GM23338 (cell line): ENCODE measurements at regions not wholly inside any gene's neighbourhood (a gene's known extent, or its start where the extent isn't known, plus 50 kb on each side); places are given as distances from the start of the nearest gene placed in this dataset.

Source experiments
- ATAC-seq: fragments of 200-7000 bp; cut with Tn5 transposase; 3 replicates; pipeline ENCODE4 v1.9.1; 2020
- DNase-seq: peaks from one replicate; pipeline ENCODE4 v3.0.0-alpha.2; 2015; ENCODE audit warnings: low spot score
- H2AFZ ChIP-seq: fragments of 200-600 bp; sonication (generic); 2 replicates; pipeline ENCODE4 v1.8.0; 2016; ENCODE audit warnings: antibody characterized with exemption, mild to moderate bottlenecking, moderate library complexity
- H3F3A ChIP-seq: fragments of 200-600 bp; sonication (generic); replicated peaks from 2 replicates; pipeline ENCODE4 v1.8.0; 2017; ENCODE audit warnings: antibody characterized with exemption, mixed run types, low read depth
- H3K27ac ChIP-seq: fragments of 200-600 bp; sonication (generic); 2 replicates; pipeline ENCODE4 v1.6.1; 2016; ENCODE audit warnings: low read depth
- H3K27me3 ChIP-seq: fragments of 200-600 bp; sonication (generic); 2 replicates; pipeline ENCODE4 v1.8.0; 2016; ENCODE audit warnings: mild to moderate bottlenecking, mixed run types, moderate library complexity; ENCODE audit not compliant: insufficient read depth
- H3K36me3 ChIP-seq: fragments of 200-600 bp; sonication (generic); 2 replicates; pipeline ENCODE4 v1.8.0; 2016; ENCODE audit warnings: mild to moderate bottlenecking; ENCODE audit not compliant: insufficient read depth
- H3K4me1 ChIP-seq: fragments of 200-600 bp; sonication (generic); 2 replicates; pipeline ENCODE4 v1.8.0; 2016; ENCODE audit warnings: mild to moderate bottlenecking, moderate library complexity; ENCODE audit not compliant: insufficient read depth
- H3K4me2 ChIP-seq: fragments of 200-600 bp; sonication (generic); 2 replicates; pipeline ENCODE4 v1.7.1; 2017; ENCODE audit warnings: mixed run types
- H3K4me3 ChIP-seq: fragments of 200-600 bp; sonication (generic); 2 replicates; pipeline ENCODE4 v1.6.1; 2016; ENCODE audit warnings: mixed run types
- H3K79me2 ChIP-seq: fragments of 200-600 bp; sonication (generic); replicated peaks from 2 replicates; pipeline ENCODE4 v1.8.0; 2017; ENCODE audit warnings: mild to moderate bottlenecking; ENCODE audit not compliant: insufficient read depth
- H3K9me2 ChIP-seq: fragments of 200-600 bp; sonication (generic); 2 replicates; pipeline ENCODE4 v1.8.0; 2017; ENCODE audit not compliant: insufficient read depth
- H4K20me1 ChIP-seq: fragments of 200-600 bp; sonication (generic); replicated peaks from 2 replicates; pipeline ENCODE4 v1.8.0; 2017; ENCODE audit warnings: mild to moderate bottlenecking; ENCODE audit not compliant: insufficient read depth
- H3K27ac Mint-ChIP-seq: 2 replicates; pipeline ENCODE4 v1.8.0; 2020; ENCODE audit warnings: inconsistent platforms, mild to moderate bottlenecking, moderate library complexity, mixed read lengths
- H3K27me3 Mint-ChIP-seq: 3 replicates; pipeline ENCODE4 v1.8.0; 2022; ENCODE audit warnings: low read depth, mild to moderate bottlenecking, moderate library complexity, mixed read lengths, inconsistent platforms; ENCODE audit not compliant: insufficient read depth, poor library complexity
- H3K36me3 Mint-ChIP-seq: 3 replicates; pipeline ENCODE4 v1.8.0; 2021; ENCODE audit warnings: low read depth, mild to moderate bottlenecking, inconsistent platforms, moderate library complexity, mixed read lengths
- H3K4me1 Mint-ChIP-seq: 3 replicates; pipeline ENCODE4 v1.8.0; 2020; ENCODE audit warnings: mild to moderate bottlenecking, inconsistent platforms, mixed read lengths
- H3K4me3 Mint-ChIP-seq: 3 replicates; pipeline ENCODE4 v1.8.0; 2021; ENCODE audit warnings: moderate library complexity, mild to moderate bottlenecking, inconsistent platforms, mixed read lengths
- H3K9me3 Mint-ChIP-seq: 3 replicates; pipeline ENCODE4 v1.8.0; 2020; ENCODE audit warnings: moderate library complexity, mild to moderate bottlenecking, inconsistent platforms, mixed read lengths
- CREB1 ChIP-seq: fragments of 250-450 bp; sonication (Bioruptor Pico); IDR thresholded peaks from 2 replicates; pipeline ENCODE4 v1.5.0; 2020; ENCODE audit warnings: low read depth, mild to moderate bottlenecking, moderate library complexity
- EZH2phosphoT487 ChIP-seq: fragments of 200-600 bp; sonication (generic); IDR thresholded peaks from one replicate; pipeline ENCODE4 v1.8.1; 2018; ENCODE audit warnings: antibody characterized with exemption; ENCODE audit not compliant: unreplicated experiment
- JUNB ChIP-seq: IDR thresholded peaks from one replicate; pipeline ENCODE4 v1.6.1; 2016; ENCODE audit warnings: antibody characterized with exemption; ENCODE audit not compliant: unreplicated experiment
- NANOG ChIP-seq: IDR thresholded peaks from 2 replicates; pipeline ENCODE4 v1.6.1; 2016; ENCODE audit warnings: antibody characterized with exemption, borderline replicate concordance
- POLR2AphosphoS5 ChIP-seq: IDR thresholded peaks from 2 replicates; pipeline ENCODE4 v1.6.1; 2016; ENCODE audit warnings: antibody characterized with exemption, low read depth
- STAT1 ChIP-seq: IDR thresholded peaks from one replicate; pipeline ENCODE4 v1.6.1; 2016; ENCODE audit warnings: antibody characterized with exemption; ENCODE audit not compliant: unreplicated experiment
- ZNF114 ChIP-seq: fragments of 250-450 bp; sonication (Bioruptor Pico); IDR thresholded peaks from 2 replicates; pipeline ENCODE4 v1.5.0; 2020; ENCODE audit warnings: mild to moderate bottlenecking, moderate library complexity
- TF ChIP-seq, protein P1 (sequence below), 2 experiments: fragments of 200-600 bp in 1 of 2; sonication (generic) in 1 of 2; conservative IDR thresholded peaks; 2 replicates each; pipeline versions ENCODE4 v1.5.1 to v1.6.1; 2016 to 2017; ENCODE audit warnings: antibody characterized with exemption in 2 of 2, low read depth in 2 of 2, mild to moderate bottlenecking in 2 of 2, moderate library complexity in 1 of 2
- TF ChIP-seq, protein P2 (sequence below): IDR thresholded peaks from 2 replicates; pipeline ENCODE4 v1.6.1; 2016; ENCODE audit warnings: antibody characterized with exemption
- TF ChIP-seq, protein P3 (sequence below): fragments of 250-450 bp; sonication (Bioruptor Pico); IDR thresholded peaks from 2 replicates; pipeline ENCODE4 v1.5.0; 2020; ENCODE audit warnings: mild to moderate bottlenecking, moderate library complexity
- TF ChIP-seq, protein P4 (sequence below): IDR thresholded peaks from one replicate; pipeline ENCODE4 v1.6.1; 2018; ENCODE audit warnings: antibody characterized with exemption; ENCODE audit not compliant: unreplicated experiment

DNA sequence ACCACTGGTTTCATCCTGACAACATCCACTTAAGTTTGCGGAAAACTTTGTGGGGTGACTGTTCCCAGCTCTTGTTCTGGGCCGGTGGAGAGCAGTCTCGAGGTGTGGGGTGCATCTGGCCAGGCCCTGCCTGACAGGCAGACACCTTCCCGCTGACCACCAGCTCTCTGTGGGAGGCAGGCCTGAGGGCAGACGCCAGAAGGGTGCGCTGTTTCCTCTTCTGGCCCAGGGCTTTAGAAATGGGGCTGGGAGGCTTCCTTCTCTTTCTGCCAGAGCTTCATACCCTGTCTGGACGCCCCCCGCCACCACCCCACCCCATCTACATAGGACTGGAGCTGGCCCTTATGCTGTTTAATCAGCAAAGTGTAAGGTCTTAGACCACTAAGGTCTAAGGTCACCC is 263.8 kb downstream of the LOXHD1 start:
- H3F3A ChIP-seq, result no peaks in the 10 kb centered on the region
- H3K9me2 ChIP-seq, result no peaks in the 10 kb centered on the region
- TF ChIP-seq, protein P1, sequence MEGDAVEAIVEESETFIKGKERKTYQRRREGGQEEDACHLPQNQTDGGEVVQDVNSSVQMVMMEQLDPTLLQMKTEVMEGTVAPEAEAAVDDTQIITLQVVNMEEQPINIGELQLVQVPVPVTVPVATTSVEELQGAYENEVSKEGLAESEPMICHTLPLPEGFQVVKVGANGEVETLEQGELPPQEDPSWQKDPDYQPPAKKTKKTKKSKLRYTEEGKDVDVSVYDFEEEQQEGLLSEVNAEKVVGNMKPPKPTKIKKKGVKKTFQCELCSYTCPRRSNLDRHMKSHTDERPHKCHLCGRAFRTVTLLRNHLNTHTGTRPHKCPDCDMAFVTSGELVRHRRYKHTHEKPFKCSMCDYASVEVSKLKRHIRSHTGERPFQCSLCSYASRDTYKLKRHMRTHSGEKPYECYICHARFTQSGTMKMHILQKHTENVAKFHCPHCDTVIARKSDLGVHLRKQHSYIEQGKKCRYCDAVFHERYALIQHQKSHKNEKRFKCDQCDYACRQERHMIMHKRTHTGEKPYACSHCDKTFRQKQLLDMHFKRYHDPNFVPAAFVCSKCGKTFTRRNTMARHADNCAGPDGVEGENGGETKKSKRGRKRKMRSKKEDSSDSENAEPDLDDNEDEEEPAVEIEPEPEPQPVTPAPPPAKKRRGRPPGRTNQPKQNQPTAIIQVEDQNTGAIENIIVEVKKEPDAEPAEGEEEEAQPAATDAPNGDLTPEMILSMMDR (conservative IDR thresholded peaks at IDR 0.05; ENCODE audit: low read depth in 2 of 2), result peak; percentile 65 to 89
- TF ChIP-seq ZNF114 (CRISPR knock-in tag), result no peak
- Mint-ChIP-seq H3K27ac (no peak overlapping the region), H3K36me3 (no peaks in the 10 kb centered on the region), H3K9me3 (no peaks in the 10 kb centered on the region), H3K4me3 (no peak overlapping the region), H3K27me3 (no peaks in the 10 kb centered on the region), H3K4me1 (no peaks in the 10 kb centered on the region)
- 0 out of 2 replicates have a peak, but pooled peaks cover 5% of the 10 kb centered on the region for H4K20me1 ChIP-seq
- H3K79me2 ChIP-seq, result no peaks in the 10 kb centered on the region
- ATAC-seq (peak; percentile 97), DNase-seq (peak; percentile 81)
- H3K4me2 ChIP-seq, result no peak overlapping the region
- no peaks in the 10 kb centered on the region for H3K27me3 ChIP-seq
- no peak overlapping the region for H3K27ac ChIP-seq
- H2AFZ ChIP-seq, result no peak overlapping the region
- H3K4me3 ChIP-seq, result no peak overlapping the region
- no peaks in the 10 kb centered on the region for H3K36me3 ChIP-seq
- H3K4me1 ChIP-seq, result no peaks in the 10 kb centered on the region

DNA sequence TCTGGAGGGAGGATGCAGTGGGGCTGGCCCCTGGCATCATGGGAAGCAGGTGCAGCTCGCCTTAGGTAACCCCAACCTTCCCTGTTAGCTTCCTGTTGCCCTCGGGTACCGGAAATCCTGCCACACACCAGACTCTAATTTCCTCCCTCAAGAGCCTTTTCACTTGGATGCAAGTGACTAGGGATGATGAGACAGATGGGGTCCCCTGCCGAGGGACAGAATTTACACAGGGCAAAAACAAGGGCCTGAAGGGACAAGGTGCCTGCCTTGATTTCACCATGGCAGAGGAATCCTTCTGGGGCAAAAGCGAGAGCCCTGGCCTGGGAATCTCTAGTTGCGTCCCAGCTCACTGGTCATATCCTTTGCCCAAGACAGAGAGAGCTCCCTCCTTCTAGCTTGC is 263.1 kb downstream of the LOXHD1 start:
- Mint-ChIP-seq H3K27ac (no peak overlapping the region), H3K9me3 (no peaks in the 10 kb centered on the region), H3K36me3 (no peaks in the 10 kb centered on the region), H3K4me1 (no peaks in the 10 kb centered on the region), H3K4me3 (no peak overlapping the region), H3K27me3 (peaks cover 1% of the 10 kb centered on the region)
- no peaks in the 10 kb centered on the region for H3K79me2 ChIP-seq
- ATAC-seq (no peak), DNase-seq (no peak)
- H3F3A ChIP-seq, result no peaks in the 10 kb centered on the region
- H3K27me3 ChIP-seq, result no peaks in the 10 kb centered on the region
- H3K9me2 ChIP-seq, result no peaks in the 10 kb centered on the region
- no peaks in the 10 kb centered on the region for H3K4me1 ChIP-seq
- no peak overlapping the region for H2AFZ ChIP-seq
- H3K27ac ChIP-seq, result no peak overlapping the region
- H3K4me2 ChIP-seq, result no peak overlapping the region
- H4K20me1 ChIP-seq, result 0 out of 2 replicates have a peak, but pooled peaks cover 2% of the 10 kb centered on the region
- no peaks in the 10 kb centered on the region for H3K36me3 ChIP-seq
- H3K4me3 ChIP-seq, result no peak overlapping the region
- TF ChIP-seq JUNB, result no peak
- no peak for TF ChIP-seq POLR2AphosphoS5
- TF ChIP-seq, protein P2, sequence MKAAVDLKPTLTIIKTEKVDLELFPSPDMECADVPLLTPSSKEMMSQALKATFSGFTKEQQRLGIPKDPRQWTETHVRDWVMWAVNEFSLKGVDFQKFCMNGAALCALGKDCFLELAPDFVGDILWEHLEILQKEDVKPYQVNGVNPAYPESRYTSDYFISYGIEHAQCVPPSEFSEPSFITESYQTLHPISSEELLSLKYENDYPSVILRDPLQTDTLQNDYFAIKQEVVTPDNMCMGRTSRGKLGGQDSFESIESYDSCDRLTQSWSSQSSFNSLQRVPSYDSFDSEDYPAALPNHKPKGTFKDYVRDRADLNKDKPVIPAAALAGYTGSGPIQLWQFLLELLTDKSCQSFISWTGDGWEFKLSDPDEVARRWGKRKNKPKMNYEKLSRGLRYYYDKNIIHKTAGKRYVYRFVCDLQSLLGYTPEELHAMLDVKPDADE, result no peak
- TF ChIP-seq STAT1, result no peak
- TF ChIP-seq, protein P3, sequence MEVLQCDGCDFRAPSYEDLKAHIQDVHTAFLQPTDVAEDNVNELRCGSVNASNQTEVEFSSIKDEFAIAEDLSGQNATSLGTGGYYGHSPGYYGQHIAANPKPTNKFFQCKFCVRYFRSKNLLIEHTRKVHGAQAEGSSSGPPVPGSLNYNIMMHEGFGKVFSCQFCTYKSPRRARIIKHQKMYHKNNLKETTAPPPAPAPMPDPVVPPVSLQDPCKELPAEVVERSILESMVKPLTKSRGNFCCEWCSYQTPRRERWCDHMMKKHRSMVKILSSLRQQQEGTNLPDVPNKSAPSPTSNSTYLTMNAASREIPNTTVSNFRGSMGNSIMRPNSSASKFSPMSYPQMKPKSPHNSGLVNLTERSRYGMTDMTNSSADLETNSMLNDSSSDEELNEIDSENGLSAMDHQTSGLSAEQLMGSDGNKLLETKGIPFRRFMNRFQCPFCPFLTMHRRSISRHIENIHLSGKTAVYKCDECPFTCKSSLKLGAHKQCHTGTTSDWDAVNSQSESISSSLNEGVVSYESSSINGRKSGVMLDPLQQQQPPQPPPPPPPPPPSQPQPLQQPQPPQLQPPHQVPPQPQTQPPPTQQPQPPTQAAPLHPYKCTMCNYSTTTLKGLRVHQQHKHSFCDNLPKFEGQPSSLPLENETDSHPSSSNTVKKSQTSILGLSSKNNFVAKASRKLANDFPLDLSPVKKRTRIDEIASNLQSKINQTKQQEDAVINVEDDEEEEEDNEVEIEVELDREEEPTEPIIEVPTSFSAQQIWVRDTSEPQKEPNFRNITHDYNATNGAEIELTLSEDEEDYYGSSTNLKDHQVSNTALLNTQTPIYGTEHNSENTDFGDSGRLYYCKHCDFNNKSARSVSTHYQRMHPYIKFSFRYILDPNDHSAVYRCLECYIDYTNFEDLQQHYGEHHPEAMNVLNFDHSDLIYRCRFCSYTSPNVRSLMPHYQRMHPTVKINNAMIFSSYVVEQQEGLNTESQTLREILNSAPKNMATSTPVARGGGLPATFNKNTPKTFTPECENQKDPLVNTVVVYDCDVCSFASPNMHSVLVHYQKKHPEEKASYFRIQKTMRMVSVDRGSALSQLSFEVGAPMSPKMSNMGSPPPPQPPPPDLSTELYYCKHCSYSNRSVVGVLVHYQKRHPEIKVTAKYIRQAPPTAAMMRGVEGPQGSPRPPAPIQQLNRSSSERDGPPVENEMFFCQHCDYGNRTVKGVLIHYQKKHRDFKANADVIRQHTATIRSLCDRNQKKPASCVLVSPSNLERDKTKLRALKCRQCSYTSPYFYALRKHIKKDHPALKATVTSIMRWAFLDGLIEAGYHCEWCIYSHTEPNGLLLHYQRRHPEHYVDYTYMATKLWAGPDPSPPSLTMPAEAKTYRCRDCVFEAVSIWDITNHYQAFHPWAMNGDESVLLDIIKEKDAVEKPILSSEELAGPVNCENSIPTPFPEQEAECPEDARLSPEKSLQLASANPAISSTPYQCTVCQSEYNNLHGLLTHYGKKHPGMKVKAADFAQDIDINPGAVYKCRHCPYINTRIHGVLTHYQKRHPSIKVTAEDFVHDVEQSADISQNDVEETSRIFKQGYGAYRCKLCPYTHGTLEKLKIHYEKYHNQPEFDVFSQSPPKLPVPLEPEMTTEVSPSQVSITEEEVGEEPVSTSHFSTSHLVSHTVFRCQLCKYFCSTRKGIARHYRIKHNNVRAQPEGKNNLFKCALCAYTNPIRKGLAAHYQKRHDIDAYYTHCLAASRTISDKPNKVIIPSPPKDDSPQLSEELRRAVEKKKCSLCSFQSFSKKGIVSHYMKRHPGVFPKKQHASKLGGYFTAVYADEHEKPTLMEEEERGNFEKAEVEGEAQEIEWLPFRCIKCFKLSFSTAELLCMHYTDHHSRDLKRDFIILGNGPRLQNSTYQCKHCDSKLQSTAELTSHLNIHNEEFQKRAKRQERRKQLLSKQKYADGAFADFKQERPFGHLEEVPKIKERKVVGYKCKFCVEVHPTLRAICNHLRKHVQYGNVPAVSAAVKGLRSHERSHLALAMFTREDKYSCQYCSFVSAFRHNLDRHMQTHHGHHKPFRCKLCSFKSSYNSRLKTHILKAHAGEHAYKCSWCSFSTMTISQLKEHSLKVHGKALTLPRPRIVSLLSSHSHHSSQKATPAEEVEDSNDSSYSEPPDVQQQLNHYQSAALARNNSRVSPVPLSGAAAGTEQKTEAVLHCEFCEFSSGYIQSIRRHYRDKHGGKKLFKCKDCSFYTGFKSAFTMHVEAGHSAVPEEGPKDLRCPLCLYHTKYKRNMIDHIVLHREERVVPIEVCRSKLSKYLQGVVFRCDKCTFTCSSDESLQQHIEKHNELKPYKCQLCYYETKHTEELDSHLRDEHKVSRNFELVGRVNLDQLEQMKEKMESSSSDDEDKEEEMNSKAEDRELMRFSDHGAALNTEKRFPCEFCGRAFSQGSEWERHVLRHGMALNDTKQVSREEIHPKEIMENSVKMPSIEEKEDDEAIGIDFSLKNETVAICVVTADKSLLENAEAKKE (CRISPR knock-in tag), result no peak
- no peak for TF ChIP-seq NANOG
- TF ChIP-seq, protein P4, sequence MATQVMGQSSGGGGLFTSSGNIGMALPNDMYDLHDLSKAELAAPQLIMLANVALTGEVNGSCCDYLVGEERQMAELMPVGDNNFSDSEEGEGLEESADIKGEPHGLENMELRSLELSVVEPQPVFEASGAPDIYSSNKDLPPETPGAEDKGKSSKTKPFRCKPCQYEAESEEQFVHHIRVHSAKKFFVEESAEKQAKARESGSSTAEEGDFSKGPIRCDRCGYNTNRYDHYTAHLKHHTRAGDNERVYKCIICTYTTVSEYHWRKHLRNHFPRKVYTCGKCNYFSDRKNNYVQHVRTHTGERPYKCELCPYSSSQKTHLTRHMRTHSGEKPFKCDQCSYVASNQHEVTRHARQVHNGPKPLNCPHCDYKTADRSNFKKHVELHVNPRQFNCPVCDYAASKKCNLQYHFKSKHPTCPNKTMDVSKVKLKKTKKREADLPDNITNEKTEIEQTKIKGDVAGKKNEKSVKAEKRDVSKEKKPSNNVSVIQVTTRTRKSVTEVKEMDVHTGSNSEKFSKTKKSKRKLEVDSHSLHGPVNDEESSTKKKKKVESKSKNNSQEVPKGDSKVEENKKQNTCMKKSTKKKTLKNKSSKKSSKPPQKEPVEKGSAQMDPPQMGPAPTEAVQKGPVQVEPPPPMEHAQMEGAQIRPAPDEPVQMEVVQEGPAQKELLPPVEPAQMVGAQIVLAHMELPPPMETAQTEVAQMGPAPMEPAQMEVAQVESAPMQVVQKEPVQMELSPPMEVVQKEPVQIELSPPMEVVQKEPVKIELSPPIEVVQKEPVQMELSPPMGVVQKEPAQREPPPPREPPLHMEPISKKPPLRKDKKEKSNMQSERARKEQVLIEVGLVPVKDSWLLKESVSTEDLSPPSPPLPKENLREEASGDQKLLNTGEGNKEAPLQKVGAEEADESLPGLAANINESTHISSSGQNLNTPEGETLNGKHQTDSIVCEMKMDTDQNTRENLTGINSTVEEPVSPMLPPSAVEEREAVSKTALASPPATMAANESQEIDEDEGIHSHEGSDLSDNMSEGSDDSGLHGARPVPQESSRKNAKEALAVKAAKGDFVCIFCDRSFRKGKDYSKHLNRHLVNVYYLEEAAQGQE, result no peak
- TF ChIP-seq CREB1, result no peak
- TF ChIP-seq EZH2phosphoT487, result no peak
